Kidney capillary endothelial cell (primary cell): ENCODE measurements at regions not wholly inside any gene's neighbourhood (a gene's known extent, or its start where the extent isn't known, plus 50 kb on each side); places are given as distances from the start of the nearest gene placed in this dataset.
"Not testable (repeated sequence)": the region's sequence is repeated elsewhere in the genome, so short reads cannot be mapped to it uniquely, and the experiment has no call there.

Experiments used
- DNase-seq: peaks from one replicate; pipeline ENCODE4 v3.0.0-alpha.2; 2018; ENCODE audit warnings: low spot score

- not testable (repeated sequence) for DNase-seq
Measured at GRCh38 chr9:68593760-68594159, 53.1 kb upstream of the TMEM252 start.

GRCh38 chr9:68595868-68596267, 55.2 kb upstream of the TMEM252 start:
- no peak for DNase-seq

- no peak for DNase-seq
Measured at GRCh38 chr9:68597362-68597997, 56.8 kb upstream of the TMEM252 start.

GRCh38 chr9:68599826-68600225, 59.1 kb upstream of the TMEM252 start:
- DNase-seq = no peak

- no peak for DNase-seq
Measured at GRCh38 chr9:68601081-68601480, 60.4 kb upstream of the TMEM252 start.

- DNase-seq = no peak
Measured at GRCh38 chr9:68603371-68603770, 62.7 kb upstream of the TMEM252 start.

- no peak for DNase-seq
Measured at GRCh38 chr9:68608763-68609162, 68.1 kb upstream of the TMEM252 start.

- DNase-seq = no peak
Measured at GRCh38 chr9:68609901-68610415, 69.3 kb upstream of the TMEM252 start.

- no peak for DNase-seq
Measured at GRCh38 chr9:68614121-68614520, 73.4 kb upstream of the TMEM252 start.

GRCh38 chr9:68617011-68617410, 76.3 kb upstream of the TMEM252 start:
- not testable (repeated sequence) for DNase-seq

GRCh38 chr9:68619072-68619471, 78.4 kb upstream of the TMEM252 start:
- DNase-seq = no peak

GRCh38 chr9:68619636-68620035, 79.0 kb upstream of the TMEM252 start:
- peak; percentile 12 for DNase-seq

- no peak for DNase-seq
Measured at GRCh38 chr9:68625559-68625958, 79.5 kb upstream of the PIP5K1B start.

GRCh38 chr9:68626526-68626925, 78.5 kb upstream of the PIP5K1B start:
- no peak for DNase-seq

- DNase-seq = no peak
Measured at GRCh38 chr9:68627104-68627503, 77.9 kb upstream of the PIP5K1B start.

- no peak for DNase-seq
Measured at GRCh38 chr9:68627594-68627993, 77.4 kb upstream of the PIP5K1B start.

GRCh38 chr9:68629042-68629441, 76.0 kb upstream of the PIP5K1B start:
- DNase-seq = no peak

GRCh38 chr9:68631811-68632210, 73.2 kb upstream of the PIP5K1B start:
- no peak for DNase-seq

GRCh38 chr9:68637020-68637419, 68.0 kb upstream of the PIP5K1B start:
- DNase-seq = no peak

- not testable (repeated sequence) for DNase-seq
Measured at GRCh38 chr9:68639261-68639660, 65.8 kb upstream of the PIP5K1B start.

- no peak for DNase-seq
Measured at GRCh38 chr9:68640421-68641089, 64.5 kb upstream of the PIP5K1B start.

- no peak for DNase-seq
Measured at GRCh38 chr9:68643901-68644809, 60.9 kb upstream of the PIP5K1B start.

GRCh38 chr9:68644831-68645230, 60.2 kb upstream of the PIP5K1B start:
- DNase-seq = no peak
